OCI-LY7 (cell line): ENCODE measurements at regions not wholly inside any gene's neighbourhood (a gene's known extent, or its start where the extent isn't known, plus 50 kb on each side); places are given as distances from the start of the nearest gene placed in this dataset.
"Not testable (repeated sequence)": the region's sequence is repeated elsewhere in the genome, so short reads cannot be mapped to it uniquely, and the experiment has no call there.

ENCODE experiments used
- BruUV-seq: library from RNA; stranded (reverse); fragments of 400-500 nt; replicated peaks from 2 replicates; lab custom pipeline; 2021; lab: Mats Ljungman, UMichigan
- CTCF ChIA-PET: fragments of 300-600 bp; sonication (Branson Sonifier 250); formaldehyde crosslinking; loops from one replicate; lab custom pipeline; 2022; ENCODE audit warnings: antibody characterized with exemption; ENCODE audit not compliant: unreplicated experiment; lab: Charles Lee
- POLR2A ChIA-PET: fragments of 300-600 bp; sonication (Branson Sonifier 250); formaldehyde crosslinking; loops from one replicate; lab custom pipeline; 2022; ENCODE audit warnings: antibody characterized with exemption; lab: Charles Lee
- DNase-seq: peaks from one replicate; pipeline ENCODE4 v3.0.0-alpha.2; 2015; ENCODE audit warnings: low spot score
- H2AFZ ChIP-seq: fragments of 200-600 bp; sonication (generic), shearing (Covaris generic); 2 replicates; pipeline ENCODE4 v1.6.1; 2014; ENCODE audit warnings: mild to moderate bottlenecking, antibody characterized with exemption, low read length, moderate library complexity
- H3K27ac ChIP-seq: fragments of 200-600 bp; sonication (generic); 2 replicates; pipeline ENCODE4 v1.5.1; 2014; ENCODE audit warnings: mixed run types, low read depth, mild to moderate bottlenecking, moderate library complexity, low read length, inconsistent platforms; ENCODE audit not compliant: poor library complexity, severe bottlenecking
- H3K36me3 ChIP-seq: fragments of 200-600 bp; sonication (generic); 2 replicates; pipeline ENCODE4 v1.6.1; 2014; ENCODE audit warnings: mild to moderate bottlenecking, antibody characterized with exemption, low read length, moderate library complexity, mixed read lengths; ENCODE audit not compliant: insufficient read depth
- H3K4me1 ChIP-seq: fragments of 200-600 bp; sonication (generic); 2 replicates; pipeline ENCODE4 v1.5.1; 2014; ENCODE audit warnings: mild to moderate bottlenecking, low read length; ENCODE audit not compliant: insufficient read depth, poor library complexity, severe bottlenecking
- H3K4me2 ChIP-seq: fragments of 200-600 bp; sonication (generic); 2 replicates; pipeline ENCODE4 v1.6.1; 2014; ENCODE audit warnings: mild to moderate bottlenecking, low read length
- H3K4me3 ChIP-seq: fragments of 200-600 bp; sonication (generic); 2 replicates; pipeline ENCODE4 v1.5.1; 2014; ENCODE audit warnings: mild to moderate bottlenecking, low read depth, low read length; ENCODE audit not compliant: poor library complexity, severe bottlenecking
- H3K79me2 ChIP-seq: fragments of 200-600 bp; sonication (generic); 2 replicates; pipeline ENCODE4 v1.6.1; 2016; ENCODE audit warnings: low read depth, mild to moderate bottlenecking, low read length, moderate library complexity, mixed read lengths; ENCODE audit not compliant: insufficient read depth
- H3K9me2 ChIP-seq: fragments of 200-600 bp; sonication (generic); 2 replicates; pipeline ENCODE4 v1.6.1; 2016; ENCODE audit warnings: mild to moderate bottlenecking, low read length, mixed read lengths; ENCODE audit not compliant: insufficient read depth
- H3K9me3 ChIP-seq: fragments of 200-600 bp; sonication (generic); 2 replicates; pipeline ENCODE4 v1.6.1; 2014; ENCODE audit warnings: mild to moderate bottlenecking, mixed run types, low read length, mixed read lengths
- H4K20me1 ChIP-seq: fragments of 200-600 bp; sonication (generic); 2 replicates; pipeline ENCODE4 v1.6.1; 2014; ENCODE audit warnings: mild to moderate bottlenecking, antibody characterized with exemption, low read length, moderate library complexity, mixed read lengths; ENCODE audit not compliant: insufficient read depth
- CTCF ChIP-seq: fragments of 200-600 bp; sonication (generic); conservative IDR thresholded peaks from 2 replicates; pipeline ENCODE4 v1.5.1; 2014; ENCODE audit warnings: mild to moderate bottlenecking, antibody characterized with exemption, low read length, moderate library complexity, mixed read lengths
- EZH2phosphoT487 ChIP-seq: fragments of 200-600 bp; sonication (generic); IDR thresholded peaks from 2 replicates; pipeline ENCODE4 v1.6.1; 2018; ENCODE audit warnings: low read depth, borderline replicate concordance, mild to moderate bottlenecking, mixed run types, antibody characterized with exemption, low read length, moderate library complexity, mixed read lengths
- intact Hi-C: fragments of 100-400 bp; cut with micrococcal nuclease; formaldehyde crosslinking; loops from one replicate; pipeline ENCODE4 v1.10.0; 2022; ENCODE audit not compliant: unreplicated experiment

- H3K4me3 ChIP-seq, result no peak overlapping the region
- no peaks in the 10 kb centered on the region for H4K20me1 ChIP-seq
- ChIA-PET CTCF (no interaction called here), POLR2A (interaction anchor here (0.8 to 1.5 kb wide), 3 partner anchors 13 to 99 kb away, joined by 3 to 4 read pairs (median 3); no protein-coding TSS in a partner anchor)
- no TSS peak for BruUV-seq
- no peak overlapping the region for H3K4me2 ChIP-seq
- no peaks in the 10 kb centered on the region for H3K9me3 ChIP-seq
- no peaks in the 10 kb centered on the region for H3K36me3 ChIP-seq
- no peaks in the 10 kb centered on the region for H3K9me2 ChIP-seq
- H3K27ac ChIP-seq, result no peak overlapping the region
- H3K79me2 ChIP-seq, result no peaks in the 10 kb centered on the region
- intact Hi-C loops, result no loop called here
- TF ChIP-seq CTCF (no peak), EZH2phosphoT487 (no peak)
- H3K4me1 ChIP-seq, result no peaks in the 10 kb centered on the region
- H2AFZ ChIP-seq, result no peak overlapping the region
- no peak for DNase-seq
Measured at GRCh38 chr4:28462766-28463700, 1602.4 kb downstream of the STIM2 start.

GRCh38 chr4:28464823-28465222 is 1604.2 kb downstream of the STIM2 start:
- ChIA-PET CTCF (no interaction called here), POLR2A (no interaction called here)
- Histone ChIP-seq H3K79me2 (no peaks in the 10 kb centered on the region), H3K4me2 (no peak overlapping the region), H3K4me3 (no peak overlapping the region), H3K9me3 (no peaks in the 10 kb centered on the region), H3K9me2 (no peaks in the 10 kb centered on the region), H3K4me1 (no peaks in the 10 kb centered on the region), H2AFZ (no peak overlapping the region), H4K20me1 (no peaks in the 10 kb centered on the region), H3K27ac (no peak overlapping the region), H3K36me3 (no peaks in the 10 kb centered on the region)
- no peak for TF ChIP-seq CTCF
- TF ChIP-seq EZH2phosphoT487, result no peak
- BruUV-seq, result no TSS peak
- no peak for DNase-seq
- intact Hi-C loops, result no loop called here

GRCh38 chr4:28466886-28467285 is 1606.2 kb downstream of the STIM2 start:
- CTCF ChIA-PET, H3K79me2 ChIP-seq, H4K20me1 ChIP-seq, H3K4me3 ChIP-seq, H3K27ac ChIP-seq, H3K4me1 ChIP-seq, H3K9me2 ChIP-seq, POLR2A ChIA-PET, H2AFZ ChIP-seq, DNase-seq, intact Hi-C loops, H3K9me3 ChIP-seq, H3K4me2 ChIP-seq, BruUV-seq, H3K36me3 ChIP-seq: not testable (repeated sequence)
